ENCODE measurements at regions not wholly inside any gene's neighbourhood (a gene's known extent, or its start where the extent isn't known, plus 50 kb on each side); places are given as distances from the start of the nearest gene placed in this dataset.
A peak's percentile ranks its signal among the peaks of the same experiment; 100 is the strongest.

DNA sequence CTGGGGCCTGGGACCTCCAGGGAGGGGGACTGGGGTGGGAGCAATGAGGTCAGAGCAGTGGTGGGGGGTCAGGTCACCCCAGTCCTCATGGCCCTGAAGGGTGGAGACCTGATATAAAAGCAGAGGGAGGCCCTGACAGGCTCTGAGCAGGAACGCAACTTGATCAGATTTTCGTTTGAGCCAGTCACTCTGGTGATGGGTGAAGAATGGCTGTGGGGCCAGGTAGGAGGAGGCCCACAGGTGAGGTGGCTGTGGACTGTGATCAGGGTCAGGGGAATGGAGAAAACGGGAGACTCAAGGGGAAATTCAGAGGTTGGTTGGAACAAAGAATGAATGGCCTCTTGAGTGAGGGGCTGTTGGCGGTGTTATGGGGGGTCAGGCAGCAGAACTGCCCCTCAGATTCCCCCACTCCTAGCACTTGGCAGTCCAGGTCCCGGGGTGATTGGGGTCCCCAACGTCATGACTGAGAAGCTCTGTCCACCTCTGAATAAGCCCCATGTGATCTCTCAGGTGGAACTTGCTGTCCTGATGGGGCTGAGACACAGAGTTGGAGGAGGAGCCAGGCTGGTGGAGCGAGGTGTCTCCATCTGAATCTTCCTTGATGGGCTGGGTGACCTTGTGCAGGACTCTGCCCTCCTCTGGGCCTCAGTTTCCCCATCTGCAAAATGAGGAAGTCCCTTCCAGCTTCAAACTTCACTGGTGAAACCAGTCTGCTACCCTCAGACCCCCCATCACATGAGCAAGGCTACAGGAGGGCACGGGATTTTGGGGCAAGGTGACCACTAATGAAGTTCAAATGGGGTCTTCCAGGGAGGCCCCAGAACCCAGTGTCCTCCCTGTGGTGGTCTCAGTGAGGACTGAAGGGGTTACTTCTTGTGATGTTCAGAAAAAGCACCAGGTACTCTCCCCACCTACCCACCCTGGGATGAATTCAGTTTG lies 683.0 kb downstream of the MATN1 start:
- no peak for DNase-seq

DNA sequence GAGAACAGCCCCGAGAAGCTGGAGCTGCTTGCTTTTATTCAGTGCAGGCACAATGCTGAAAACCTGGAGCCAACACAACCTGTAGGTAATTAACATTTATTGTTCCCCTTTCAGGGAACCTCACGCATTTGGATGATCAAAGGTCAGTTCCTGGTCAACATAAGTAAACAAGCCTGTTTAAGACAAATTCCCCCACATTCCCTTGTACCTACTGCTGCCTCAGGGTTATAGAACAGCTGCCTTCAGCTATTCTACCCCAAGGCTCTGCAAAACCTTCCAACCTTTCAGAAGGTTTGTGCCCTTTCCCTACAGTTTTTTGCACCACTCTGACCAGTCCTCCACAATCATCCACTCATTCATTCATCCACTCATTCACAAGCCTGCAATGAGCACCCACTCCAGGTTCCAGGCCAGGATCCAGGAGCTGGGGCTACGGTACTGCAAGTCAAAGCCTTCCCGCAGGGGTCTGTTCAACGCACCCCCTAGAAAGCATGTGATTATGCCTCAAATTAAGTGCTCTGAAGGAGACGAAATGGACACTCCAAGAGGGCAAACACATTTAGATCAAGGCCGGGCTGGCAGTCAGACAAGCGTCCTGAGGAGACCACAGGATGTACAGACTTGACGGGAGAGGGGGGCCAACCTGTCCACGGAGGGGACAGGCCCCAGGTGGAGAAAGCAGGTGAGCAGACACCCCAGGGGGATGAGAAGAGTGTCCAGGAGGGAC lies 683.9 kb downstream of the MATN1 start:
- no peak for DNase-seq

DNA sequence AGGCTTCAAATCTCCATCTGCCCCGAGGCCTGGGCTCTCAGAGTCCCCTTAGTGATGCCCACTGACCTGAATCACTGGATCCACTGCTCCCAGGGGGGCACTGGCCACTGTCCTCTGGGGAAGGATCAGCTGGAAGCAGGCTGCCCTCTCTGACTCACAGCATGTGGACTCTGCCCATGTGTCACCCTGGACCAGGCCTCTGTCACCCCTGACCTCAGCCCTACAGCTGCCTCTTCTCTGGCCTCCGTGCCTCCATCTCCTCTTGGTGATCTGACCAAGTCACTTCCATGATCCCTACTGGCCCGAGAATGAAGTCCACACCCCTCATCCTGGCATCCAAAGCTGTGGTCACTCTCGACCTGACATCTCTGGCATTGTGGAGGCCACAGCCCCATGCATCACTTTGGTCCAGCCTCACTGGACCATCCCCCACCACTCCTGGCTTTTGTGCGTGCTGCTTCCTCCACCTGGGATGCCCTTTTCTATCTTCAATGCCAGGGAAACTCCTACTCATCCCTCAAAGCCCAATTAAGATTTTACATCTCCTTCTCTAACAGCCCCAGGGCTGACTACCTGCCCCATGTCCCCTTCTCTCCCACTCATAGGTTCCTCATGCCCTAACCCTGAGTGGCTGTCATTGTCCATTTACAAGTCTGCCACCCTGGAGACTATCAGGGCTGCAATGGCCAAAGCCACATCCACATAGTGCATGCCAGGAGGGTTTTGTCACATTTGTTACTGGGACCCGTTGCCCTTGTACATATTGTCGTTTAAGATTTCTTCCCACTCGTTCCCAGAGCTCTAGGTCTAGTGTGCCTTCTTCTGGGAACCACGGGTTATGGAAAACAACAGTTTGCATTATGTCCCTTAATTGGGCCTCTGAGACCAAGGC lies 685.0 kb downstream of the MATN1 start:
- DNase-seq: no peak

DNA sequence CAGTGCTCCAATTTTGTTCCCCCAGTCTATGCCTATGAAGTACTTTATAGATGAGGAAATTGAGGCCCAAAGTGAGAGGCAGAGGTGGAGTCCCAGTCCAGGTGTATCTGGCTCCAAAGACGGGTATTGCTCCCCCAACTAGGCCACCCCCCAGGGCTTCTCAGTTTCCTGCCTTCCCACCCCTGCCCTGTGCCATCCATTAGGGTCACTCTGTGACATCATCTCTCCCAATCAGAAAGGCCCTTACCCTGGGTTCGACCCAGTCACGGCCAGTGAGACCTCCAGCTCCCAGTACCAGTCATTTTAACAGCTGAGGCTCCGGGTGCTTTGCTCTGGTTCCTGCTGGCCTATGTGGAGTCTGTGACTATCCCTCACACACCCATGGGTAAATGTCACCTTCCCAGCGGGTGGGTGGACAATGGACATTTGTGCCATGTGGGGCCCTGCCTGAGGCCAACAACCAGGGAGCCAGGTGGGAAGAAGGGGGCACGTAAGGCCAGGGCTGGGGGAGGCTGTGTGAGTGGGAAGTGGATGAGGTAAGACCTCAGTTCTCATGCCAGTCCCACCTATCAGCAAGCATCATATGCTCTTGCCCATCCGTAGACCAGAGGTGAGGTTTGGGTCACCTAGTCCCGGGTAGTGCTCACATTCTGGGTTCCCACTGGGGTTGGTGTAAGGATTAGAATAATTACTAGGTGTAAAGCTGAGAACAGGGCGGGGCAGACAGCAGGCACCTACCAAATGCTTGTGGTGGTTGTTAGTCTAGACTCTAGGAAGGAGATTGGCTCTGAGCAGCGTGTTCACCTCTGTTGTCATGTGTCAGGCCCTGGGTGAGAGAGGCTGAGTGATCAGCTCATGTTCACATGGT lies 685.9 kb downstream of the MATN1 start:
- no peak for DNase-seq

DNA sequence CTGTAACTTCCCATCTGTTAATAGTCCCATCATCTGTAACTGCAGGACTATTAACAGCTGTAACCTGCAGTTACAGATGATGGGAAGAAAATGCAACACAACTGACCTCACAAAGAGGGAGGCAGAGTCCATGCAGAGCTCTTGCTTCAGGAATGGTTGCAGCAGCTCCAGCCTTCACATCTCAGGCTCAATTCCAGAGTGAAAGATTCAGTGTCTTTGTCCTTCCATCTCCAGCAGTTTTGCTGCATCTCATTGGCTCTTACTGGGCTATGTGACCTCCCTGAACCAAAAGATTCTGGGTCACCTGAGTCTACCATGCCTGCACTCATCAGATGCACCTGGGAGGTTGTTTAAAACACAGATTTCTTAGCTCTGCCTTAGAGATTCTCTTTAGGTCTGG lies 686.7 kb downstream of the MATN1 start:
- DNase-seq: no peak

DNA sequence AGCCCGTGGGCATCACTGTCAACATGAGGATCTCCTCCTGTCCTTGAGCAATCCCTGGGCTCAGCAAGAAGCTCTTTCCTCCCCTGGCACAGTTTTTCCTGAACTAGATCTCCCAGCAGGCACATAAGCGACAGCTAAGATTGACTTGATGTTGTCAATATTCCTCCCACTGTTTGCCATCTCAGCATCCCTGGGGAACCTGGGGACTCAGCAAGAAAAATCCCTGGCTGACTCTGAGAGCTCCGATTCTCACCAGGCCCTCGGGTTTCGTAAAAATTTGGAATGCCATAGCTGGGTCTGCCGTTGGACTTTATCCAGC lies 687.2 kb downstream of the MATN1 start:
- DNase-seq: no peak

DNA sequence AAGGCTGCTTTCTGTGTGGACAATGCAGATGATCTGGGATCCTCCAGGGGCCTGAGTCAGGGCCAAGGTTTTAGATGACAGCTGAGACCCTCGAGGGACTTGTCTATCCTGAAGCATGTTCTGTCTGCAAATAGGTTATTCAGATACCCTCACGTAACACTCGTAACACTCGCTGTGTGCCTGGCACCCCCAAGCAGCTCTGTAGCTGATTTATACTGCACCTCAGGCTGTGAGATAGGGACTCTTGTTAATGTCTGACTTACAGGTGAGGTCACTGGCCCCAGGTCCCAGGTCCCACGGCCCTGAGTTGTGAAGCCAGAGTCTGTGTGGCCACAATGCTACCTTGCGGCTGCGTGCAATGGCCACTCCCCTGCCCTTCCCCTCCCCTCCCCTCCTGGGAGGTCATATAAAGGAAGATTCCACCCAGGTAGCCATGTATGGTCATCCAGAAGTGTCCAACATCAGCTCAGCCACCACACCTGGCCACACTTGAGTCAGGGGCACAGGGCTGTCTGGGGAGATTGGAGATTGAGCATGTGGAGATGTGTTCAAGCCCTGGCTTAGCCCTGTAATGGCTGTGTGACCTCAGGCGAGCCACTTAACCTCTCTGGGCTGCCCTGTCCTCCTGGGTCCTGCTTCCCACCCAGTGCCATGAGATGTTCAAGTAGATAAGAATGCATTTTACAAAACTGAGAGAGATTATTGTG lies 687.7 kb downstream of the MATN1 start:
- no peak for DNase-seq

DNA sequence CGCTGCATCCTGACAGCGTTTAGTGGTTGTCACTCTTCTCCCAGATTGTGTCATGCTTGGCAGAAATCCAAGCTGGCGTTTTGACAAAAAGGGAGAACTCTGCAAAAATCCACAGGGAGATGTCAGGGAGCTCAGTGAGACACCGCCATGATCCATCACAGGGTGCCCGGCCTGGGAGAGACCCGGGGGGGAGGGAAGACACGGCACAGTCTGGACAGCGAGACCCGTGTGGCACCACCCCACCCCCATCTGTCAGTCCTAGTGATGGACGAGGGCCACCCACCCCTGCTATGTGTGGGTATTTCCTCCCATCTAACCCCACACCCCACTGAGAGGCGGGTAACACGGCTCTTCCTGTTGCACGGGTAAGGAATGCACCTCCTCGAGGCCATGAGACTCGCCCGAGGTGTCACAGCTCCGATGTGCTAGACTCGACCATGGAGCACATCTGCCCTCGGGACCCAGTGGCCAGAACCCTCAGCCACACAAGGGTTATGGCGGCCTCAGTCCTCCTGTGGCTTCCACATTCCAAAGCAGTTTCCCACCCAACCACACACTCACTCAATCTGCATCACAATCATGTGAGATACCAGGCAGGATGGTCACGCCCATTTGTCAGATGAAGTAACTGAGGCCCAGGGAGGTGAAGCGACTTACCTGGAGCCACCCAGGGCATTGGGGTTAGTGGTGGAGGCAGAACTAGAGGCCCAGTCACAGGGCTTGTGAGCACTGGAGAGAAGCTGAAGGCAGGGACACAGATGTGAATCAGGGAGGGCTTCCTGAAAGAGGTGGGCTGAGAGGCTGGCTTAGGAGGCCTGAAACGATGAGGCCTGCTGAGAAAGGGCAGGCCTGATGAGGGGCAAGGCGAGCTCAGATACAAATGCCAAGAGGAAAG lies 688.5 kb downstream of the MATN1 start:
- peak; percentile 9 for DNase-seq

DNA sequence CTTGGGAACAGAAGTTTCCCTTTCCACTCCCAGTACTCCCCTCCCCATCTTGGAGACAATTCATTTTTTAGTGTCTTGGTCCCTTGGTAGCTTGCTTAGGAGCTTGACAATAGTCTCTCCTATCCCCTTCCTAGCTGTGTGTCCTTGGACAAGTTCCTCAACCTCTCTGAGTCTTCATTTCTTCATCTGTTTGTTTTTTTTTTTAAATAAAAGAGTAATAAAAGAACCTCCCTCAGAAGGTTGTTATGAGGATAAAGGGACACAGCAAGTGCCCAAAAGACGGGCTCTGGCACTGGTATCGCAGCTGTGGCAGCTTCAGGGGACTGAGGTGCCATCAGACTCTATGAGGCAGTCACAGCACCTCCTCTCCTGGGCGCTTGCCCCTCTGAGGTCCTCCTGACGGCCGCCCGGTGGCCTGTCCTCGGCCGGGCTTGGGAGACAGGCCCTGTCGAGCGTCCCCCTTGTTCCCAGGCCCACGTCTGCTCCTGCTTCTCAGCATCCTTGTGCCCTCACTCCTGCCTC lies 689.2 kb downstream of the MATN1 start:
- DNase-seq: no peak

DNA sequence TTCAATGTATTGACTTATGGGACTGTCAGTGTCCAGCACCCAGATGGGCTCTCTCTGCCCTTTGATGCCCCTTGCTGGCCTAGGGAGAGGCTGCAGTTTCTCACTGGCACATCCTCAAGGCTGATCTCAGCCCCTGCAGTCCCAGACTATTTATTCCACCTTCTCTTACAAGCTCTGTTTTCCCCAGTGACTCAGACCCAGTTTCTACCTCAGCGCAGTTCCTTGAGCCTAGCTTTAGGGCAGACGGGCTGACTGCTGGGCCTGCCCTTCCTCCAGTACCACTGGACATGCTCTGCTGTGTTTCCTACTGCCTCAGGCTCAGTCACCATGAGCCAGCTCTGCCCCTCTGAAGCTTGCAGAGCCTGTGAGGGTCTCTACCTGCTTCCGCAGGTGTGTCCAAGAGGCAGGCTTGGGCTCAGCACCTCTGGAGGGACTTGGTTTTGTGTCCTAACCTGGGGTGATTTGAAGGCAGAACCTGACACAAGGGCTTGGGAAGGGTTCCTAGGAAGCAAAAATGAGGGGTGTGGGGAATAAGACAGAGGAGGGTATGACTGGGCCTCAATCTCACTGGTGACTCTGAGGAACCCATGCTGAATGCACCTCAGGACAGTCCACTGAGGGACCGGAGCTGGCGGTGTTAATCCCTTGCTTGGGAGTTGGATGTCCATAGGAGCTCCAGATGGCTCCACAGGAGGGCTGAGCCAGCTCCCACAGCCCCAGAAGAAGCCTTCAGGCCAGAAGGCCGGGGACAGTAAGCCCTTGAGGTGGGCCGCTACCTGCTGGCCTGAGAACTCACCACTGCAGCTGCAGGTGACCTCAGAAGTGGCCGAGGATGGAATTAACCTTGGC lies 689.9 kb downstream of the MATN1 start:
- DNase-seq: no peak

DNA sequence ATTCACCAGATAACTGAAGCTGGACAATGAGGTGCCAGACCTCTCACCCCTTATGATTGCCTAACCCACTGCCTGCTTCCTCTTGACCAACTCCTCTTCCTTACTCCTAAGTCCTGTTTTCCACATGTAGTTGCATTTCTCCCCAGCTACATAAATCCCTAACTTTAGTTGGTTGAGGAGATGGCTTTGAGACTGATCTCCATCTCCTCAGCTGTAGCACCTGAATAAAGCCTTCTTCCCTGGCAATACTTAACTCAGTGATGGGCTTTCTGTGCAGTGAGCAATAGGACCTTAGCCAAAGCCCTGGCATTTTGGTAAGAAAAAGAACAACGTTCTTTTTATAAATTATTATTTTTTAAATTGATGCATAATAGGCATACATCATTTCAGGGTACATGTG lies 691.1 kb downstream of the MATN1 start:
- DNase-seq: no peak

DNA sequence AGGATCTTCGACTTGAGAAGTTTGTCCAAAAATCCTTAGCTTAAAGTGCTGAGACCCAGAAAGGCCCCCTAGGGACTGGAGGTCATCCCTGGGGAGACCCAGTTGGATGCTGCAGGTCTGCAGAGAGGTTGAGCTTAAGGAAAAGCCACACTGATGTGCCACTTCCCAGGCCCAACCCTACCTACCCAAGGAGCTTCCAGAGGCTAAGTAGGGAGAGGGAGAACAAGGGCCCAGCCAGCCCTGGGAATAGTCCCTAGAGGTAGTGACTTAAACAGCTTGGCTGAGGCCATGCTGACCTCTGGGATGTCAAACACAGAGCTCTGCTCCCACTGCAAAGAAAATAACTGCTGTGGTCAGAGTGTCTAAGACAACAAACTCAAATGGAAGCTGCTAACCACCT lies 693.7 kb downstream of the MATN1 start:
- no peak for DNase-seq

DNA sequence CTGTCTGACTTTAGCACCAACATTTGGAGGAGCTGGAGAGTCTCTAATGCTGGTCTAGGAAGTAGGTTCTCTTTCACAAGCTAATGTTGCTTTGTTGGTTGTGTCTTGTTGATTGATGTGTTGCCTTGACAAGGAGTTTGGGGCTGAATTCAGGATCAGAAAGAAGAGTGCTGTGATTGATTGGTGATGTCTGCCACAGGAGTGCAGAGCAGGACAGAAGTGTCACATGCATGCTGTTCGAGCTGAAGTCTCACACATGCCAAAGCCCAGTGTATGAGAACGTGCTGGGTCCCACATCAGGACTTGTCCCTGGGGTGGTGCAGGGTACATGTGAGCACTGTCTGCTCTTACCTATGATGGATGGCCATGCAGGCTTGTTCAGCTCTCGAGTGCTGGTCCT lies 694.4 kb downstream of the MATN1 start:
- DNase-seq: no peak

DNA sequence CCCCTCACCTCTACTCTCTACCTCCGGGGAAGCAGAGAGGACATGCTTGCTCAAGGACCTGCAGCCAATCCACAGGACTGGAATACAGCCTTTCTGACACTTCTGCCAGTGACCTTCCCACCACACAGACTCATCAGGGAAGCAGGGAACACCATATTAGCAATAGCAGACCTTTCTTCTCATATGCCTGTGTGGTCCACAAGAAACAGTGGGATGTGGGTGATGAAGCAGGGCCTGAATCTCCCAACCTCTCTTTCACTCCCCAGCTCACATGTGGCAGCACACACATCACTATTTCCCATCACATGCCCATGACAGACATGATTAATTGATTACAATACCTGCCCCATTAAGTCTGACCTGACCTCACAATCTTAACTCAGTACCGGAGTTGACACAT lies 695.1 kb downstream of the MATN1 start:
- no peak for DNase-seq

DNA sequence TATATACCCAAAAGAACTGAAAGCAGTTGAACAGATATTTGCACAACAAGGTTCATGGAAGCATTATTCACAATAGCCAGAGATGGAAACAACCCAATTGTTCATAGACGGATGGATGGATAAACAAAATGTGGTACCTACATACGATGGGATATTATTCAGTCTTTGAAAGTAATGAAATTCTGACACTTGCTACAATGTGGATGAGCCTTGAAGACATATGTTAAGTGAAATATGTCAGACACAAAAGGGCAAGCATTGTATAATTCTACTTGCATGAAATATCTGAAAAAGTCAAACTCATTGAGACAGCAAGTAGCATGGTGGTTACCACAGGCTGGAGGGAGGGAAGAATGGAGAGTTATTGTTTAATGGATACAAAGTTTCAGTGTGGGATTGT lies 696.1 kb downstream of the MATN1 start:
- no peak for DNase-seq

DNA sequence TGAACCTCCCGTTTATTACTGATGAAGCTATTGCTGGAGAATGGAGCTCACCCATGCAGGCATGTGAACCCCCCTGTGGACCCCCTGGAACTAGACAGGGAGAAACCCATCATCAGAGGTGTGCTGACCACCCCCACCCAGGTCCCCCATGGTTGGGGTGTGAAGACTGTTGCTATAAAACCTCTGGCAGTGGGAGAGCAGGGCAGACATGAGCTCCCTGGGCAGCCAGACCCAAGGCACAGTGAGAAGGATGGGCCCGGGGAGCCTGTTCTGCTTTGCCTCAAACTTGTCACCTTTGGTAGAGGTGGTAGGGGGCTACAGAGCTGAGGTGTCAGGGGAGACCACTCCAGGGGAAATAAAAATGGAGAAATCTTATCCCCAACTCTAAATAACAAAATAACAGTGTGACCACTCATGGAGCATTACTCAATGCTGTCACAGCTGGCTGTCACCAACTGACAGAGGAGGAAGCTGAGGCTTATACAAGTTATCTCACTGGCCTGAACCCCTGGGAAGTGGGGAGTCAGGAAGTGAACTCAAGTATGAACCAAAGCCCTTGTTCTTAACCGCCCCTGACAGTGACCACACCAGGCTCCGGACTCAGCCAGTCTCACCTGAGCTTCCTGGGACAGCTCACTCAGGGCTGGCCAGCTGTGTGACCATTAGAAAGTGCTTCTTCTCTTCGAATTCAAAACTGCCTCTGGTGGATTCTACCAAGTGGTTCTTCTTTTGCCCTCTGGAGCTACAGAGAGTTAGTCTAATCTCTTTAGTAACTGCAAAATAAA lies 698.8 kb downstream of the MATN1 start:
- DNase-seq: no peak

DNA sequence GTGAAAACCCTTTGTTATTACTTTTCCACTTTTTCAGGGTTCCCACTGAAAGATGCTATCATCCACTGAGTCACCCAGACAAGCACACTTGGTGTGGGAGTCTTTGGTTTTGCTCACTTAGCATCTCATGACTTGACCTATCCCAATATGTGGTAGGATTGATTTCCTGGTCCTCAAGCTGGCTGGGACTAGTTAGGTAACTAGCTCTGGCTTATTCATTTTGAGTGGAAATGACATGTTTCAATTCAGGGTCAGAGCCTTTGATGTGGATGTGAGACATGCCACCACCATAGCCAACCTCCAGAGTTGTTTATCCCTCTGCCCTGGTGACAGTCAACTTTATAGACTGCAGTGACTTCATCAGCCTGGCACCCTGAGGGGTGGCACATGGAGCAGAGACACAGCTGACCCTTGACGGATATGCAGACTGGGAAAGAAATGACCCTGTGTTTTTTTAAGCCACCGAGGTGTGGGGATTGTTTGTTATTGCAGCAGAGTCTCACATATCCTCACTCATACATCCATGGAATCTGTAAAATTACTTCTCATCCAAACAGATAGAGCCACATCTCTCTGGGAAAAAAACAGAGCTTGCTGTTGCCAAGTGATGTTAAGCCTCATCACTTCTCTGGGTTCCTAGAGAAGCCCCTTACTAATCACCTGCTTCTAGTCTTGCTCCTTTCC lies 699.9 kb downstream of the MATN1 start:
- DNase-seq: no peak

DNA sequence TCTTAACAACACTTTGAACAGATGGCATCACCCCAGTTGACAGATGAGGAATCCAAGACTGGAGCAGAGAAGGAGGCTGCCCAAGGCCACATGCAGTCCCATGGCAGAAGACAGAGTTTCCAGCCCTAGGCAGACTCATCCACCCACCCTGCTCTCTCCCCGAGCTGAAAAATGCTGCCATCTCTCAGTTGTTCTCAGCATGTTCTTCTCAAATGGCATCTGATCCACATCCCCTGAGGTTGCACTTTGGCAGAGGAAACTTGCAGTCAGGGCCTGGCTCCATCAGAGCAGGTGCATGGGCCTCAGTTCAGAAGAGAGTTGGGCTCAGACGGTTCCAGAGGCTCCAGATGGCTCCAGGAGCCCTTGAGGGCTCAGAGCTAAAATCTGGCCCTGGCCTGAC lies 709.4 kb downstream of the MATN1 start:
- no peak for DNase-seq

Measured in hindlimb muscle (tissue), 1 donor.